Chondrocyte (in vitro differentiated cells): ENCODE measurements at regions not wholly inside any gene's neighbourhood (a gene's known extent, or its start where the extent isn't known, plus 50 kb on each side); places are given as distances from the start of the nearest gene placed in this dataset.
"Not testable (repeated sequence)": the region's sequence is repeated elsewhere in the genome, so short reads cannot be mapped to it uniquely, and the experiment has no call there.

Experiments used
- DNase-seq: peaks from one replicate; pipeline ENCODE4 v3.0.0; 2021; ENCODE audit warnings: mixed read lengths, low spot score
- H3K27ac Mint-ChIP-seq: one replicate; pipeline ENCODE4 v1.8.0; 2021; ENCODE audit warnings: mild to moderate bottlenecking, moderate library complexity, mixed read lengths; ENCODE audit not compliant: unreplicated experiment
- H3K27me3 Mint-ChIP-seq: 2 replicates; pipeline ENCODE4 v1.8.0; 2021; ENCODE audit warnings: low read depth, mixed read lengths
- H3K36me3 Mint-ChIP-seq: 2 replicates; pipeline ENCODE4 v1.8.0; 2021; ENCODE audit warnings: low read depth, mixed read lengths
- H3K4me1 Mint-ChIP-seq: 2 replicates; pipeline ENCODE4 v1.8.0; 2021; ENCODE audit warnings: low read depth, mild to moderate bottlenecking, mixed read lengths
- H3K4me3 Mint-ChIP-seq: one replicate; pipeline ENCODE4 v1.8.0; 2021; ENCODE audit warnings: mild to moderate bottlenecking, moderate library complexity, mixed read lengths; ENCODE audit not compliant: unreplicated experiment
- H3K9me3 Mint-ChIP-seq: 2 replicates; pipeline ENCODE4 v1.8.0; 2021; ENCODE audit warnings: low read depth, mixed read lengths
- TF ChIP-seq, protein P1 (sequence below): fragments of 200-600 bp; sonication (generic); IDR thresholded peaks from 2 replicates; pipeline ENCODE4 v1.5.0; 2021; ENCODE audit warnings: antibody characterized with exemption, mild to moderate bottlenecking, moderate library complexity

GRCh38 chr7:124183649-124184048, 150.8 kb upstream of the TMEM229A start:
- H3K36me3 Mint-ChIP-seq = no peaks in the 10 kb centered on the region
- no peak overlapping the region for H3K4me3 Mint-ChIP-seq
- H3K27me3 Mint-ChIP-seq = peaks cover 5% of the 10 kb centered on the region
- H3K4me1 Mint-ChIP-seq = no peaks in the 10 kb centered on the region
- no peak for DNase-seq
- TF ChIP-seq, protein P1, sequence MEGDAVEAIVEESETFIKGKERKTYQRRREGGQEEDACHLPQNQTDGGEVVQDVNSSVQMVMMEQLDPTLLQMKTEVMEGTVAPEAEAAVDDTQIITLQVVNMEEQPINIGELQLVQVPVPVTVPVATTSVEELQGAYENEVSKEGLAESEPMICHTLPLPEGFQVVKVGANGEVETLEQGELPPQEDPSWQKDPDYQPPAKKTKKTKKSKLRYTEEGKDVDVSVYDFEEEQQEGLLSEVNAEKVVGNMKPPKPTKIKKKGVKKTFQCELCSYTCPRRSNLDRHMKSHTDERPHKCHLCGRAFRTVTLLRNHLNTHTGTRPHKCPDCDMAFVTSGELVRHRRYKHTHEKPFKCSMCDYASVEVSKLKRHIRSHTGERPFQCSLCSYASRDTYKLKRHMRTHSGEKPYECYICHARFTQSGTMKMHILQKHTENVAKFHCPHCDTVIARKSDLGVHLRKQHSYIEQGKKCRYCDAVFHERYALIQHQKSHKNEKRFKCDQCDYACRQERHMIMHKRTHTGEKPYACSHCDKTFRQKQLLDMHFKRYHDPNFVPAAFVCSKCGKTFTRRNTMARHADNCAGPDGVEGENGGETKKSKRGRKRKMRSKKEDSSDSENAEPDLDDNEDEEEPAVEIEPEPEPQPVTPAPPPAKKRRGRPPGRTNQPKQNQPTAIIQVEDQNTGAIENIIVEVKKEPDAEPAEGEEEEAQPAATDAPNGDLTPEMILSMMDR = no peak
- no peak overlapping the region for H3K27ac Mint-ChIP-seq
- H3K9me3 Mint-ChIP-seq = no peaks in the 10 kb centered on the region

GRCh38 chr7:124179641-124180040, 146.8 kb upstream of the TMEM229A start:
- TF ChIP-seq, protein P1 = no peak
- DNase-seq = no peak
- H3K4me1 Mint-ChIP-seq = no peaks in the 10 kb centered on the region
- H3K27ac Mint-ChIP-seq = no peak overlapping the region
- H3K9me3 Mint-ChIP-seq = peaks cover 3% of the 10 kb centered on the region
- no peaks in the 10 kb centered on the region for H3K36me3 Mint-ChIP-seq
- no peak overlapping the region for H3K4me3 Mint-ChIP-seq
- peaks cover 7% of the 10 kb centered on the region for H3K27me3 Mint-ChIP-seq

DNA sequence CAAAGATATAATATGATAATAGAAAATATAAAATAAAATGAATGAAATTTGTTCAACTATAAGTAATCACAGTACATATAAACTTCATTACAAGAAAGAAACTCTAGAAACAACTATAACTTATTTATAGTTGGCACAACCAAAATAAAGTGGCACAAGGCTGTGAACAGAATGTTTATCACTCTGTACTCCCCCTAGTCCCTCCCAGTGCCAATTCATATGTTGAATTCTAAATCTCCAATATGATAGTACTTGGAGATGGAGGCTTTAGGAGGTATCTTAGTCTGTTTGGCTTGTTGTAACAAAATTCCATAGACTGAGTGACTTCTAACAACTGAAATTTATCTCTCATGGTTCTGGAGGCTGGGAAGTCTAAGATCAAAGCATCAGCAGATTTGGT, 145.0 kb upstream of the TMEM229A start:
- H3K27ac Mint-ChIP-seq = no peak overlapping the region
- H3K27me3 Mint-ChIP-seq = peaks cover 7% of the 10 kb centered on the region
- peaks cover 7% of the 10 kb centered on the region for H3K9me3 Mint-ChIP-seq
- no peaks in the 10 kb centered on the region for H3K4me1 Mint-ChIP-seq
- H3K36me3 Mint-ChIP-seq = no peaks in the 10 kb centered on the region
- TF ChIP-seq, protein P1 = no peak
- H3K4me3 Mint-ChIP-seq = no peak overlapping the region
- no peak for DNase-seq

DNA sequence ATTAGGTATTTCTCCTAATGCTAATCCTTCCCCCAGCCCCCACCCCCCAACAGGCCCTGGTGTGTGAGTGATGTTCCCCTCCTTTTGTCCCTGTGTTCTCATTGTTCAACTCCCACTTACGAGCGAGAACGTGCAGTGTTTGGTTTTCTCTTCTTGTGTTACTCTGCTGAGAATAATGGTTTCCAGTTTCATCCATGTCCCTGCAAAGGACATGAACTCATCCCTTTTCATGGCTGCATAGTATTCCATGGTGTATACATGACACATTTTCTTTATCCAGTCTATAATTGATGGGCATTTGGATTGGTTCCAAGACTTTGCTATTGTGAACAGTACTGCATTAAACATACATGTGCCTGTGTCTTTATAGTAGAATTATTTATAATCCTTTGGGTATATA, 138.9 kb upstream of the TMEM229A start:
- H3K27ac Mint-ChIP-seq, H3K9me3 Mint-ChIP-seq, H3K27me3 Mint-ChIP-seq, H3K36me3 Mint-ChIP-seq, H3K4me1 Mint-ChIP-seq, H3K4me3 Mint-ChIP-seq, DNase-seq: not testable (repeated sequence)

GRCh38 chr7:124171068-124171467, 138.2 kb upstream of the TMEM229A start:
- Mint-ChIP-seq H3K4me3 (no peak overlapping the region), H3K36me3 (no peaks in the 10 kb centered on the region), H3K9me3 (peaks cover 5% of the 10 kb centered on the region), H3K27ac (no peak overlapping the region), H3K4me1 (no peaks in the 10 kb centered on the region), H3K27me3 (no peaks in the 10 kb centered on the region)
- TF ChIP-seq, protein P1 = peak; percentile 87
- no peak for DNase-seq

- no peaks in the 10 kb centered on the region for H3K27me3 Mint-ChIP-seq
- H3K36me3 Mint-ChIP-seq = peaks cover 2% of the 10 kb centered on the region
- no peaks in the 10 kb centered on the region for H3K4me1 Mint-ChIP-seq
- H3K9me3 Mint-ChIP-seq = peaks cover 24% of the 10 kb centered on the region
- DNase-seq = no peak
- no peak overlapping the region for H3K27ac Mint-ChIP-seq
- H3K4me3 Mint-ChIP-seq = no peak overlapping the region
- TF ChIP-seq, protein P1 = no peak
These were observed 135.7 kb upstream of the TMEM229A start for GRCh38 chr7:124168616-124169015.
